H9 (cell line): ENCODE measurements at regions not wholly inside any gene's neighbourhood (a gene's known extent, or its start where the extent isn't known, plus 50 kb on each side); places are given as distances from the start of the nearest gene placed in this dataset.

Experiments
- DNase-seq: peaks from one replicate; pipeline ENCODE4 v3.0.0-alpha.2; 2017
- H2AFZ ChIP-seq: one replicate; pipeline ENCODE4 v1.6.1; 2013; ENCODE audit warnings: mild to moderate bottlenecking, low read length, control low read depth, moderate library complexity
- H2AK5ac ChIP-seq: 2 replicates; pipeline ENCODE4 v1.6.1; 2013; ENCODE audit warnings: low read length, control low read depth, mixed read lengths; ENCODE audit not compliant: insufficient read length
- H2BK120ac ChIP-seq: one replicate; pipeline ENCODE4 v1.6.1; 2013; ENCODE audit warnings: low read depth, mild to moderate bottlenecking, low read length, control low read depth, inconsistent platforms; ENCODE audit not compliant: poor library complexity, severe bottlenecking
- H2BK12ac ChIP-seq: 2 replicates; pipeline ENCODE4 v1.6.1; 2013; ENCODE audit warnings: low read length, control low read depth, mixed read lengths, low read depth; ENCODE audit not compliant: insufficient read length
- H2BK15ac ChIP-seq: 2 replicates; pipeline ENCODE4 v1.6.1; 2013; ENCODE audit warnings: low read depth, low read length, control low read depth
- H2BK20ac ChIP-seq: one replicate; pipeline ENCODE4 v1.6.1; 2013; ENCODE audit warnings: low read depth, mild to moderate bottlenecking, low read length, control low read depth, inconsistent platforms; ENCODE audit not compliant: poor library complexity, severe bottlenecking
- H2BK5ac ChIP-seq: 2 replicates; pipeline ENCODE4 v1.6.1; 2013; ENCODE audit warnings: low read length, control low read depth, mixed read lengths; ENCODE audit not compliant: insufficient read length
- H3K14ac ChIP-seq: 2 replicates; pipeline ENCODE4 v1.6.1; 2013; ENCODE audit warnings: low read length, control low read depth; ENCODE audit not compliant: insufficient read depth
- H3K18ac ChIP-seq: 2 replicates; pipeline ENCODE4 v1.6.1; 2013; ENCODE audit warnings: low read depth, mild to moderate bottlenecking, mixed read lengths, low read length, control low read depth; ENCODE audit not compliant: insufficient read length
- H3K23ac ChIP-seq: 2 replicates; pipeline ENCODE4 v1.6.1; 2013; ENCODE audit warnings: low read length, control low read depth, mixed read lengths, low read depth; ENCODE audit not compliant: insufficient read length
- H3K23me2 ChIP-seq: 2 replicates; pipeline ENCODE4 v1.6.1; 2013; ENCODE audit warnings: low read depth, mild to moderate bottlenecking, mixed read lengths, low read length, control low read depth; ENCODE audit not compliant: insufficient read length, poor library complexity, severe bottlenecking
- H3K27ac ChIP-seq: 2 replicates; pipeline ENCODE4 v1.5.1; 2013; ENCODE audit warnings: low read length, control low read depth, mixed read lengths, low read depth; ENCODE audit not compliant: insufficient read length
- H3K27me3 ChIP-seq: 2 replicates; pipeline ENCODE4 v1.6.1; 2013; ENCODE audit warnings: low read length, control low read depth, inconsistent platforms; ENCODE audit not compliant: insufficient read depth
- H3K4ac ChIP-seq: 2 replicates; pipeline ENCODE4 v1.6.1; 2013; ENCODE audit warnings: low read depth, mild to moderate bottlenecking, control low read depth, inconsistent platforms, low read length, moderate library complexity
- H3K4me1 ChIP-seq: 2 replicates; pipeline ENCODE4 v1.6.1; 2013; ENCODE audit warnings: low read length, control low read depth, inconsistent platforms; ENCODE audit not compliant: insufficient read depth
- H3K4me2 ChIP-seq: 2 replicates; pipeline ENCODE4 v1.6.1; 2013; ENCODE audit warnings: low read length, control low read depth, mixed read lengths; ENCODE audit not compliant: insufficient read length, insufficient read depth
- H3K56ac ChIP-seq: 2 replicates; pipeline ENCODE4 v1.6.1; 2013; ENCODE audit warnings: low read depth, mild to moderate bottlenecking, mixed read lengths, low read length, control low read depth; ENCODE audit not compliant: insufficient read length
- H3K79me1 ChIP-seq: 2 replicates; pipeline ENCODE4 v1.6.1; 2013; ENCODE audit warnings: low read depth, mild to moderate bottlenecking, moderate library complexity, low read length, control low read depth, inconsistent platforms; ENCODE audit not compliant: insufficient read depth, poor library complexity, severe bottlenecking
- H3K79me2 ChIP-seq: 2 replicates; pipeline ENCODE4 v1.6.1; 2013; ENCODE audit warnings: low read length, control low read depth, inconsistent platforms; ENCODE audit not compliant: insufficient read depth
- H3K9ac ChIP-seq: 2 replicates; pipeline ENCODE4 v1.6.1; 2013; ENCODE audit warnings: low read length, control low read depth, mixed read lengths; ENCODE audit not compliant: insufficient read length; ENCODE audit errors: extremely low read depth
- H3K9me3 ChIP-seq: one replicate; pipeline ENCODE4 v1.6.1; 2013; ENCODE audit warnings: low read depth, low read length, inconsistent platforms; ENCODE audit not compliant: control insufficient read depth
- H3T11ph ChIP-seq: one replicate; pipeline ENCODE4 v1.6.1; 2013; ENCODE audit warnings: mild to moderate bottlenecking, low read length, control low read depth, inconsistent platforms
- H4K20me1 ChIP-seq: one replicate; pipeline ENCODE4 v1.6.1; 2013; ENCODE audit not compliant: control insufficient read depth, insufficient read length, insufficient read depth
- H4K5ac ChIP-seq: 2 replicates; pipeline ENCODE4 v1.6.1; 2013; ENCODE audit warnings: low read depth, mild to moderate bottlenecking, mixed read lengths, low read length, control low read depth; ENCODE audit not compliant: insufficient read length
- H4K8ac ChIP-seq: replicated peaks from 2 replicates; pipeline ENCODE4 v1.6.1; 2013; ENCODE audit warnings: low read length, control low read depth, mixed read lengths, low read depth; ENCODE audit not compliant: insufficient read length
- H4K91ac ChIP-seq: 2 replicates; pipeline ENCODE4 v1.6.1; 2013; ENCODE audit warnings: low read depth, mild to moderate bottlenecking, moderate library complexity, mixed read lengths, low read length, control low read depth; ENCODE audit not compliant: insufficient read length
- H3K27ac Mint-ChIP-seq, 3 experiments: 2 replicates in 2 of 3; 3 replicates in 1 of 3; pipeline ENCODE4 v1.8.0; 2020 to 2021; ENCODE audit warnings: mixed read lengths in 3 of 3, mild to moderate bottlenecking in 1 of 3, moderate library complexity in 1 of 3
- H3K27me3 Mint-ChIP-seq: 2 replicates; pipeline ENCODE4 v1.8.0; 2021; ENCODE audit warnings: low read depth, mild to moderate bottlenecking, moderate library complexity, mixed read lengths
- H3K36me3 Mint-ChIP-seq, 3 experiments: 2 replicates in 2 of 3; 3 replicates in 1 of 3; pipeline ENCODE4 v1.8.0; 2020 to 2021; ENCODE audit warnings: low read depth in 3 of 3, mixed read lengths in 3 of 3; ENCODE audit not compliant: insufficient read depth in 1 of 3
- H3K4me1 Mint-ChIP-seq, 2 experiments: 2 replicates each; pipeline ENCODE4 v1.8.0; 2020; ENCODE audit warnings: mixed read lengths in 2 of 2
- H3K4me3 Mint-ChIP-seq, 2 experiments: 2 replicates in 1 of 2; 3 replicates in 1 of 2; pipeline ENCODE4 v1.8.0; 2020 to 2021; ENCODE audit warnings: mild to moderate bottlenecking in 2 of 2, mixed read lengths in 2 of 2, moderate library complexity in 1 of 2
- H3K9me3 Mint-ChIP-seq, 2 experiments: 2 replicates in 1 of 2; 3 replicates in 1 of 2; pipeline ENCODE4 v1.8.0; 2020; ENCODE audit warnings: mild to moderate bottlenecking in 2 of 2, mixed read lengths in 2 of 2, moderate library complexity in 1 of 2
- CTCF ChIP-seq: fragments of 200-600 bp; sonication (generic); conservative IDR thresholded peaks from 3 replicates; pipeline ENCODE4 v1.8.0; 2021; ENCODE audit warnings: antibody characterized with exemption, mild to moderate bottlenecking
- WGBS: extraction: QIAGEN DNeasy Blood & Tissue Kit; methylation state at CpG from one replicate; pipeline ENCODE4 v1.1.7; 2013; ENCODE audit warnings: missing lambda C conversion rate, low lambda C conversion rate, mixed read lengths; ENCODE audit not compliant: insufficient read length; ENCODE audit errors: extremely low coverage; 5-methylcytosine and 5-hydroxymethylcytosine counted together

- Histone ChIP-seq H3K27ac (no peak overlapping the region), H4K5ac (no peak overlapping the region), H3K9ac (no peak overlapping the region), H3K9me3 (no peaks in the 10 kb centered on the region), H2AK5ac (no peak overlapping the region), H4K8ac (no peak overlapping the region), H3K56ac (no peak overlapping the region), H3K79me1 (no peaks in the 10 kb centered on the region), H3T11ph (no peak overlapping the region), H3K79me2 (no peaks in the 10 kb centered on the region), H4K20me1 (no peaks in the 10 kb centered on the region), H3K27me3 (no peaks in the 10 kb centered on the region), H2BK20ac (no peak overlapping the region), H3K4me2 (no peak overlapping the region), H3K23ac (no peak overlapping the region), H2BK15ac (no peak overlapping the region), H2AFZ (no peak overlapping the region), H2BK12ac (no peak overlapping the region), H2BK120ac (no peak overlapping the region), H4K91ac (no peak overlapping the region), H3K23me2 (no peaks in the 10 kb centered on the region), H3K4me1 (no peaks in the 10 kb centered on the region), H3K4ac (no peak overlapping the region), H3K18ac (no peak overlapping the region), H3K14ac (no peak overlapping the region), H2BK5ac (no peak overlapping the region)
- no CpG with 5 or more reads among the region's 6 CpGs for WGBS
- no peaks in the 10 kb centered on the region for H3K9me3 Mint-ChIP-seq
- no peaks in the 10 kb centered on the region for H3K27me3 Mint-ChIP-seq
- no peaks in the 10 kb centered on the region for H3K36me3 Mint-ChIP-seq
- DNase-seq: no peak
- H3K27ac Mint-ChIP-seq: no peak overlapping the region
- TF ChIP-seq CTCF: no peak
- no peak overlapping the region for H3K4me3 Mint-ChIP-seq
- H3K4me1 Mint-ChIP-seq: no peaks in the 10 kb centered on the region
These were observed 1044.9 kb downstream of the TYW1 start for GRCh38 chr7:68041554-68041953.
